GM19468 (cell line): ENCODE measurements at regions not wholly inside any gene's neighbourhood (a gene's known extent, or its start where the extent isn't known, plus 50 kb on each side); places are given as distances from the start of the nearest gene placed in this dataset.

Experiments used
- ATAC-seq: cut with Tn5 transposase; IDR thresholded peaks from one replicate; pipeline ENCODE4 v1.9.1; 2021; ENCODE audit warnings: mild to moderate bottlenecking, moderate library complexity, moderate number of reproducible peaks; ENCODE audit not compliant: unreplicated experiment; ENCODE audit errors: extremely low read depth

DNA sequence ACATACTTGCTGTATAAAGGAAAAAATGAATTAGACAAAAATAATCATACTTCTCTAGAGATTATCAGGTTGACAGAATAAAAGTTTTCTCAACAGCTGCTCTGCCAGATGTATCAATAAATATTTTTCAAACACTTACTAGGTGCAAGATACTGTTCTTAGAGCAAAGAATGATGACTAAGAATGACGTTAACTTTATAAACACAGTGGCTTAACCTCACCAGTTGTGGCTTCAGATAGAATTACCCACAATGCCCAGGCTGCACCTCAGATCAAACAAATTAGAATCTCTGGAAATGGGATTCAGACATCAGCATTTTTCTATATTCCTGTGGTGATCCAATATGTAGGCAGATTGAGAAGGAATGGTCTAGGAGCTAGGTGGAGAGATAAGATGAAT is 422.4 kb upstream of the ATP11B start:
- no peak for ATAC-seq

DNA sequence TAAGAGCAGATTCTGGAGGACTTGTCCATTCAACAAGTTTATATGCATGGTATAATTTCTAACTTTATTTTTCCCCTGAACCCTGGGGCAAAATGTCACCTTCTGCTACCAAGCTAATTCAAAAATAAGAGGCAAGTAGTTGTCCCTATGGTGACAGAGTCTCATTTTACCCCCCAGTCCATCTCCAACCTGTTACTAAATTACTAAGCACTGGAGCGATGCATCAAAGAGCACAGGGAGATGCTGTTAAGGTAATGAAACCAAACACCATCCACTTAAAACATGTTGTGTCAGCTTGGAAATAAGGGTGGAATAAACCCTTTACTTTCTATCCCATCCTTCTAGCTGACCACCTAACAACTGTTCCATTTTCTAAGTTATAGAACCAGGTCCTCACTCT is 417.4 kb upstream of the ATP11B start:
- ATAC-seq: no peak

DNA sequence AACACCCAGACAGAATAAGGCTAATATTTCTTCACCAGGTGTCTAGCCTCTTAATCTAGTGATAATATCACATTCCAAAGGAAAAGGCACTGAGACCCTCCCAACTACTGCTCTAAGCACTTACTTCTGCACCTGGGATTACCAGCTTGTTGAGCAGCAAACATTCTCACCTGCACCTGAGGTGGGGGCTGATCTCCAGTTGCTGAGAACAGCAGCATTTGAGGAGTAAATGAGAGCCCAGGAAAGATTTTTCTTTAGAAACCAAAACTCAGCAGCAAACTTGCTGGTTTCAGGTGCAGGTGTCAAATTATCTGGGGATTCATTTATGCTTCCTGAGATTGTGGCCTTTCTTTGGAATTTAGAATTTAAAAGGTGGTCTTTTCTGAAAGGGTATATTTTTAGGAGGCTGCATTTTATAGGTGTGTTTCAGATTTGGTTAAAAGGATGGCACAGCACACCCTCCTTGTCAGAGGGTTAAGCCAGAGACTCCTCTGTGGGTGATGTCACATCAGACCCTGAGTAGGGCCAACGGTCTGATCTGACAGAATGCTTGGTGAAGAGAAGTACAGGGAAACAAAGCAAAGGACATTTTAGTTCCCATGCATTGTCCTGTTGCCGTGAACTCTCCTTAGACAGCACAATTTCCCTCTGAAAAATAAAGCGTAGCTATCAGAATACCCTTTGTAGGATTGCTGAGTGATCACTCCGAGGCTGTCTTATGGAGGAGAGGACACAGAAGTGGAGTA is 411.0 kb upstream of the ATP11B start:
- no peak for ATAC-seq

DNA sequence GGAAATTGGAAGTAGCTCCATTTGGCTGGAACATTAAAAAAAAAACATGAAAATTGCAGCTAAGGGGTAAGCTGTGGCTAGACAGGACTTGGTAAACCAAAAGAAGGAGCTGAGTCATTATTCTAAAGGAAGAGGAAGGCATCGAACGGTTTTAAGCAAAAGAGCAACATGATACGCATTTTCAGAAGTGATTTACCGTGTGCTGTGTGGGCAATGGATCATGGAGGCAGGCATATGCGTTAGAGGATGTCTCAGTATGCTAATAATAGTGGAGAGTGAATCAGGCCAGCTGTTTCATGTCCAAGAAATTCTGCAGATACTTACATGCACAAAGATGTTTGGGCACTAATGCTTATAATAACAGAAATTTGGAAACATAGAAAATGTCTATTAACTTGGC is 409.1 kb upstream of the ATP11B start:
- ATAC-seq: no peak

DNA sequence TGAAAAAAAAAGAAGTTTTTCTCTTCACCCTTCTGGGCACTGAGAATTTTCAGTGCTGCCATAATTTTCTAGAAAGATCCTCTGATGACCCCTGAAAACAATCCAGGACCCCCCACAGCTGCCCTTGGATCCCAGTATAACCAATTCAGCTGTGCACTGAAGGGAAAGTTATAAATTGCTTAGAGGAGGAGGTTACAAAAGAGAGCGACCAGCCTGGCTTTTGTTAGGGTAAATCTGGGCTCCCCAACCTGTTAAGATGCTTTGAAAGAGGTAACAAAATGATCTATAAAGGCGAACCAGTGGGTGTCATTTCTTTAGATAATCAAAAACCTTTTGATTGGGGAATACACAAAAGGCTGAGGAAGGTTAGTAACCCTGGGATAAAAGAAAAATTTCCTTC is 407.9 kb upstream of the ATP11B start:
- ATAC-seq: no peak

DNA sequence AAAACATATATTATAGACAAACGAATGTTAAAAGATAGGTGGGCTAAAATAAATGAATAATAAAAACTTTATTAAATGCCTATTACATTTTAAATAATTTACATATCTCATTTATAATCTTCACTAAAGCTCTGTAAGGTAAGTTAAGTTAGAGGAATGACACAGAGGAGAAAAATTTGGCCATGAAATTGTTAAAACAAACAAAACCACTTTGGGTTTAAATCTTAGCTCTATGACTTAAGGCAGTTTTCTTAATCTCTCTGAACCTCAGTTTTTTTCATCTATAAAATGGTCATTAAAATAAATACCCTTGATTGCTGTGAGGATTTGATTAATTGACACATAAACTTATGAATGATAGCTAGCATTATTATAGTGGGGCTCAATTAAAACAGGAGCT is 404.8 kb upstream of the ATP11B start:
- no peak for ATAC-seq

DNA sequence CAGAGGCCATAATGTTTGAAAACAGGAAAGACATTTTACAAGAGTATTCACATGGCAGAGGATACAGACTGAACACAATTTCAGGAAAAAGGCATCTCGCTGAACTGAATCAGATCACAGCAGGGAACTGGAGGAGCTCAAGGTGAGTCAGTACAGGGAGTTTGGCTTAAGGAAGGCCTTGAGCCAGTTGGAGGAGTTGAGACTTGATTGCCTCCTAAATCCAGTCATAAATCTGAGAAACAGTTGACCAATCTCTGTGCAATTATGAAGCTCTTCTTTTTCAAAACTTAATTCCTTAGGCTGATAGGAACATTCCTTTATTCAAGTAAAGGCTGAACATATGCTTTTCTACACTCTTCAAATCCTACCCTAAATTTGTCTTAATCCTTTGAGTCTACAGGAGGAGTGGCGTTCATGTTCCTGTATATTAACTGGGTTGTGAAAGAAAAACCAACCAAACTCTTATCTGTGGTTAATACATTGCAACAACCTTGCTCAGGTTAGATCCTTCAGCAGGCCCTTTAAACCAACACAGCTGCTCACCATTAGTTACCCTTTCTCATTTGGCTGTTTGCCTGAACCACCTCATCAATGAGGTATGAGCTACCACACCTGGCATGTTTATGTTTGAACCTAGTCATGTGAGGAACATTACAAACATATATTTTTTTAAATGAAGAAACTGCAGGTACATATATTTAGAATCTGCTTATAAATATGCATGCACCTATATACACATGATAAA is 404.1 kb upstream of the ATP11B start:
- no peak for ATAC-seq

DNA sequence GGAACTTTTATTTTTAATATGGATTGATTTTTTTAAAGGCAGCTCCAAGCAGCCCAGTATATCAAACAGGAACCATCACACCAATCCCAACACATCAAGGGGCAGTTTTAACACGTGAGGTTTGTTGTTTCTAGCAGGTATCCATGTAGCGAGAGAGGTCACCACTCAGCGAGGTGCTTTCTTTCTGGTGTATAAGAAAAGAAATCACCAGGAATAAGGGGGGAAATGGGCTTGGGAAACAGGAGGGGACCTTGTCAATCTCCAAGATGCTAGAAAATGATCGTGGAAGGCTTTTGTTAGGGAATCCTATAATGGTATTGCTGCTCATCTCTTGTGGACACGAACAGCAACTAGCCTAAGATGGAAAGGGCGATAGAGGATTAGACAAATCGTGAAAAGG is 402.9 kb upstream of the ATP11B start:
- ATAC-seq: no peak

DNA sequence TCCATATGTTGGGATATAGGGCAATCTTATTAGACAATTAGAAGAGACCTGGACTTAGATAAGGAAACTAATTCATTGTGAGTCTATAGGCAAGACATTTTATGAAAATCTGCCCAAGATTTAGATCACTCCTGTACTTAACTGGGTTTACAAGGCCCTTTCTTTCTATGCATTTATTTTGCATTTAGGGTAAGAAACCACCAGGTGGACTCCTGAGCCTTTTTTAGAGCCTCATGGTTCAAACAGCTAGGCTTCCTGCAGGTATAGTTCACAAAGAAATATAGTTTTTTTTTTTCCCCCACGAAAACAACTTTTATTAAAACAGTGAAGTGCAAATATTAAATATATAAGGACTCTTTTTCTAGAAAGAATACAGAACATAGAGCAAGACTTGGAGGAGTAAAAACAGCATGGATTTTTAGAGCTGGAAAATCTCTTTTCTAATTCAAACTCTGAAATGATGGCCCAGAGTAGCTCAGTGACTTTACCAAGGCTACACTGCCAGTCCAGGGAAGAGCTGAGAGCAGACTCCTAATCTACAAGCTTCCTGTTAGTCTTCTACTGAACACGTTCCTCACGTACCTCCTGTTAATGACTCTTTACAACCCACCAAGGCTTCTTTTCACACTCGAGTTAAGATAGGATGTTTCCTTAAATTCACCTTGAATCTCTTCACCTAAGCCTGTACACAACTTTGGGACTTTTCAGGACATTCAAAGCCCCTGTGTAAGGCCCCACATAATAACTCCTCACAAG is 400.9 kb upstream of the ATP11B start:
- no peak for ATAC-seq

DNA sequence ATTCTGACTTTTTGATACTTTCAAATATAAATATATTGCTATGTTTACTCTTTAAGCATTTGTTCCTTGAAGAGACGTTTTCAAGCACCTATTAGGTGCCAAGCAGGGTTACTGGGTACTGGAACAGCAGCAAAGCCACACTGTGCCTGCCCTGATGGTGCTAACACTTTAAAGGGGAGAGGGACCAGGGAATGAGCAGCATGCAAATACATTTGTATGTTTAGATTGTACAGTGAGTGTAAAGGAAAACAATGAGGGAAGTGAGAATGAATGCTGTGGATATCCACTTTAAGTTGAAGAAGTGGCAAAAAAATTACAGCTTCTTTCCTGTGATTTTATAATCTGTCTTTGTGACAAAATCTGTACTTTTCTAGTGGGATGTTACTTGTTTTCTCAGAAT is 400.2 kb upstream of the ATP11B start:
- no peak for ATAC-seq

DNA sequence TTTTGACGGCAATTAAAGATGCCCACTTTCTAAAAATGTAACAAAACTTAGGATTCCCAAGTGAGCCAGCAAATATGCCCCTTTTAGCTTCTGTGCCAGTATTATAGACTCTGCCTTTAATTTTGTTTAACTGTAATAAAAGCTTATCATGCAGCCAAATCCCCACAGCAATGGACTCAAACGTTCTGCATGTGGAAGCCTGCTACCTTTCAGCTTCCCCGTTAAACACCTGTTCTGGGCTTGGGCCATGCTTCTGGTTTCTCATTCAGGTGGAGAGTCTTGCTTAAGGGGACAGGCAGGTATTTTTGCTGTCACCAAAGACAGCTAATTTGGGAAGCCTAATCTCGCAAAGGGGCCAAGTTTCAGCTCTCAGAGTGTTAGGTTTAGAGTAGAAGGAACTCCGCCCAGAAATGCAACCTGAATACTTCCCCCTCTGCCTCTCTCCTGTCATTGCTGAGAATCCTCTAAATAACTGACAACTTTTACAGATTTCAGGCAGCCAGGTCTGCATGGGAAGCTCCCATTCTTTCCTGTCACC is 399.4 kb upstream of the ATP11B start:
- no peak for ATAC-seq

DNA sequence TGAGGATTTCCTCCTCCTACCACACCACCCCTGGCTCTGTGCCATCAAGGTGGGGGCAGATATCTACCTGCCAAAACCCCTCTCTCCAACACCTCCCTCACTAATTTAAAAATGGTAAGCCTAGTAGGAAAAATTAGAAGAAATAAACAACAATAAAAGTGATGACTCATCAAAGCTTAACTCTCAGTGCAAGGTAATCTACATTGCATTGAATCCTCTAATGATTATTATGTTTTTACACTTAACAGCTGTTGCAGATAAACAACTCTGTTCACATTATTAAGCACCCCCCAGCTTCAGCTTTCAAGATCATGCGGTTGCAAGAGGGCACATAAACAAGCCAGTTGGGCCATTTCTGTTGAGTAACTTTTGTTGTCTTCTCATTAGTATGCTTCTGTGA is 396.1 kb upstream of the ATP11B start:
- ATAC-seq: no peak

DNA sequence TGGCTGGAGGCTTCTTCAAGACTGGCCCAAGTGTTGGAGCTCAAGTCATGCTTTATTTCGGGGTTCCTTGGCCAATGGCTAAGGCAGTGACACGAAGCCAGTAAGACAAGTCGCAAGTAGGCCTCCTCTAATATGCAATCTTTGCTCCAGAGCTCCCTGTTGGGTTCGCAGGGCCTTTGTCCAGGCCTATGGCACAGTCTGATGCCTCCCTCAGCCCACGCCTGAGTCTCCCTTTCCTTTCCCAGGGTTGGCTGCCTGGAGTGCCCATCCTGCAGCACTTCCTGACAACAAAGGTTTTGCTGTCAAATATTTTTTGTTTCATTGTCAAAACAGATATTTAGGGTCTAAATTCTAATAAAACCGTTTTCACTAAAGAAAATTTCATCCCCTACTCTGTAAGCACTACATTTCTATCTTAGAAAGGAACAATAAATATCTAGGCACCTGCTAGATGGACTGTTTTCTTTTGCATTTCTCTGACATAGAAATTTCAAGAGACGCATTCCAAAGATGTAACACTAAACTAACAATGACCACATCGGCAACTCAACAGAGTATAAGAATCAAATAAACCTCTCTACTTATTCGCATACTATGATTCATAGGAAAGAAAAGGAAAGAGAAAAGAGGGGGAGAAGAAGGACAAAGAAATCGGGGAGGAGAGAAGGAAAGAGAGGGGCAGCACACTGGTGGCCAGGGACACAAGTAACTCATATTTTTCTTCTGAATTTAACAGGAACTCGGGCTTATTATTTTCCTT is 393.1 kb upstream of the ATP11B start:
- ATAC-seq: no peak

DNA sequence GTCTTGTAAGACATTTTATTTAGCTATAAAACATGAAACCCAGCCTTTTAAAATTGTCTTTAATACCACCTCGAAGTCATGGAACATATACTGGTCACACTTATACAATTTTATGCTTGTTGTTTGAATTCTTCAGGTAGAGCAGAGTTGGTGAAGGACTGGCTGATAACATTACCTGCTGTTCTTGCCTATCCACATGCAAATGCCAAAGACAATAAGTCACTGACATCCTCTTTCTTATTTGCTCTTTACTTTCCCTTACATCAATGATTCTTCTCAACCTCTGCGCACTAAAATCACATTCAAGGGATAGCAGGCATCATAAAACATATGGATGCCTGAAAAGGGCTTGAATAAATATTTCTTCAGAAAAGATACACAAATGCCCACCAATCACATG is 392.5 kb upstream of the ATP11B start:
- ATAC-seq: no peak

DNA sequence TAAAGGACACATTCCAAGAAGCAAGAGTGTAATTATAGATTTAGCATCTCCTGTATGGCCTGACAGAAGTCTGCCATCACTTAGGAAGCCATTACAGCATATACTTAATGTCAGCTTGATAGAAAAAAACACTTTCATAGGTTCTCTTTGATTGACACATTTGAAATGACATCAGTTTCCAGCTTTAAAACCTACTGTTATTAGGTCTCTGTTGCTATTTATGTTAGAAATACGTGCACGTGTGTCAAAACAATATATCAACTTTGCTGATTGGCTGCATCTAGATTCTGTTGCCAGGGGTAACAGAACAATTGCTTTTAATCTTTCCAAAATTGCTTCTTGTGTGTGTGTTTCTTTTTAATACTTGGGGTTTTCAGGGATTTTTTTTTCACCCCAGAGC is 389.3 kb upstream of the ATP11B start:
- no peak for ATAC-seq

DNA sequence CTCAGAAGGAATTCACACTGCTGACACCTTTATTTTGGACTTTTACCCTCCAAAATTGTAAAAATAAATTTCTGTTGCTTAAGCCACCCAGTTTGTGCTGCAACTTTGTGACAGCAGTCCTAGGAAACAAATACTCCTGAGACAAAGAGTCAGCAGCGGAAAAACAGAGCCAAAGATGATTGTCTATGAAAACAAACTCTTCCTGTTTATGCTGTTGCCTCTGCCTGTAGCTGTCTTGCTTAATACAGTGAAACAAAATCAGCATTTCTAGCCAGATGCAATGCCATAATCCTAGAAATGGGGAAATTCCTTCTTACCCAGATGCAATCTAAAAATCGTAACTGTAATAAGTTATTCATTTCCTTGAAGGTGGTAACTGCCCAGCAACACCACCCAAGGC is 387.5 kb upstream of the ATP11B start:
- no peak for ATAC-seq

DNA sequence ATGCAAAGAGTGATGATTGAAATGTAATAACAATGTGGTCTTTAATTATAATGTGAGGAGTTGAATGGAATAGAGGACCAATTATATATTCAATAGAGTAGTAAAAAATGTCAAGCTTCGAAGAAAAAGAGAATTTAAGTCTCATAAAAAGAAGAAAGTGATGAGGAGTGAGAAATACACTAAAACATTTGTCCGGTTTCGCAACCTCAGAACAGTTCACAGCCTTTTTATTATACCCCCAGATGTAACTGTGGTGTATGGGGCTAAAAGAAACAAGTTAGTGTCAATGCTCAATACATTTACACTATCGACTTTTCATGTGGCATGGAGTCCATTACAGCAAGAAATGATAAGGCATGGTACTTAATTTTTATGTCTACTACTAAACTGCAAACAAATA is 386.5 kb upstream of the ATP11B start:
- ATAC-seq: no peak

DNA sequence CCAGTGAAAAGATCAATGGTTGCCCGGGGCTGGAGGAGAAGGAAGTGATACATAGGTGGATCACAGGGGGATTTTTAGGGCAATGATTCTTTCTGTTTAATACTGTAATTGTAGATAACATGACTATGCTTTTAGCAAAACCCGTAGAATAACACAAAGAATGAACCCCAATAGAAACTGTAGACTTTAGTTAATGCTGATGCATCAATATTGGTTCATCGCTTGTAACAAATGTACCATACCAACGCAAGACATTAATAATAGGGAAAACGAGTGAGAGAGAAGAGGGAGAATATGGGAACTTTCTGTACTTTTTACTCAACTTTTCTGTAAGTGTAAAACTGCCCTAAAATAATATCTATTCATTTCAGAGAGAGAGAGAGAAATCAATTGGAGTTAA is 383.3 kb upstream of the ATP11B start:
- ATAC-seq: no peak

DNA sequence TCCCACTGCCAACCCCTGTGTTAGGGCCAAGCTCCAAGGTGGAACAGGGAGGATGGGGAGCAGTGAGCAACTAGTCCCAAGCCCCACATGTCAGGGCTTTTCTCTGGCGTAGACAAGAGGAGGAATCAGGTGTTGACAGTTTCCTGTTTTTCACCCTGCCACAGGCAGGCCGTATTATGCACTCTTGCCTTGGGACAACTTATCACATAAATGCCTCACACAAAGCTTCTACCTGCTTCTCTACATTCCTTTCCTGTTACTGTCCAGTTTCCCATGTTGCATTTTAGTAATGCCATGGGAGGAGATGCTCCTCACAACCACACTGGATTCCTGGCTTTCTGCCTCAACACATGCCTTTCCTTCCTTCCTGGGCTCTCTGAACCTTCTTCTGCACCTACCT is 381.2 kb upstream of the ATP11B start:
- no peak for ATAC-seq

DNA sequence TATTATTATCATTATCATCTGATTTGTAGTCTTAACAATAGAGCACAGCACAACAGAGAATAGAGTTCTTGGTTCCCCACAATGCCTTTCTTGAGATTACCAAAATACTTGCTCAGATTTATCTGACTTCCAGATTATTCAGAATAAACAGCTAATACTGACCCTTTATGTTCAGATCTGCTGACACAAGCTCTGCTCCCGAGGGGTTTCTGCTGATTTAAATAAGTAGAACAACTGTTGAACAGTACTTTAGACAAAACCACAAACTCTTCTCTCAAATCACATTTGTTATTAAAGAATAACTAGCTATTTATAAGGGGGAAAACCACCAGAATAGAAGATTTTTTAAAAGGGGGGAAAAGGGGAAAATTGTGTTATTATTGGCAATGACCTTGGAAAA is 380.2 kb upstream of the ATP11B start:
- no peak for ATAC-seq
